ENCODE measurements at regions not wholly inside any gene's neighbourhood (a gene's known extent, or its start where the extent isn't known, plus 50 kb on each side); places are given as distances from the start of the nearest gene placed in this dataset.

DNA sequence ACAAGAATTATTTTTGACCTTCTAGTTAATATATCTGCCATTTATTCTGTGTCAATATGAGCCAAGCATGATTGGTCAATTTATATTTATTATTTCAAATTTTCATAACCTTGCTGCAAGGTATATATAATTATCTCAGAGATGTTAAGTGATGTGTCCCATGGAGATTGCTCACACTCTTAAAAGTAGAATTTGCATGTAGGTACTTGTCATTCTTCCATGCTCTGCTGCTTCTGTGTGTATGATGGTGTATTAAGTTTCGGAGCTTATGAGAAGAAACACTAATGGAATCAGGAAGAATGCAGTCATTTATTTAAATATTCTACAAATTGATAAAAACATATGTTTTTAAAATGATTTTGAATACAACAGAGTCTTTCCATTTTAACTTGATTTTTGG is 586.8 kb upstream of the MIR17HG start:
- TF ChIP-seq, protein P1, sequence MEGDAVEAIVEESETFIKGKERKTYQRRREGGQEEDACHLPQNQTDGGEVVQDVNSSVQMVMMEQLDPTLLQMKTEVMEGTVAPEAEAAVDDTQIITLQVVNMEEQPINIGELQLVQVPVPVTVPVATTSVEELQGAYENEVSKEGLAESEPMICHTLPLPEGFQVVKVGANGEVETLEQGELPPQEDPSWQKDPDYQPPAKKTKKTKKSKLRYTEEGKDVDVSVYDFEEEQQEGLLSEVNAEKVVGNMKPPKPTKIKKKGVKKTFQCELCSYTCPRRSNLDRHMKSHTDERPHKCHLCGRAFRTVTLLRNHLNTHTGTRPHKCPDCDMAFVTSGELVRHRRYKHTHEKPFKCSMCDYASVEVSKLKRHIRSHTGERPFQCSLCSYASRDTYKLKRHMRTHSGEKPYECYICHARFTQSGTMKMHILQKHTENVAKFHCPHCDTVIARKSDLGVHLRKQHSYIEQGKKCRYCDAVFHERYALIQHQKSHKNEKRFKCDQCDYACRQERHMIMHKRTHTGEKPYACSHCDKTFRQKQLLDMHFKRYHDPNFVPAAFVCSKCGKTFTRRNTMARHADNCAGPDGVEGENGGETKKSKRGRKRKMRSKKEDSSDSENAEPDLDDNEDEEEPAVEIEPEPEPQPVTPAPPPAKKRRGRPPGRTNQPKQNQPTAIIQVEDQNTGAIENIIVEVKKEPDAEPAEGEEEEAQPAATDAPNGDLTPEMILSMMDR (IDR thresholded peaks at IDR 0.05), result no peak
- no peak for TF ChIP-seq POLR2A (IDR thresholded peaks at IDR 0.05)

Measured in thyroid gland (tissue), 4 donors.